SK-N-SH treated with all-trans-retinoic acid at 6 μM for 48 hours (cell line): ENCODE measurements at regions not wholly inside any gene's neighbourhood (a gene's known extent, or its start where the extent isn't known, plus 50 kb on each side); places are given as distances from the start of the nearest gene placed in this dataset.

Source experiments
- BACH2 ChIP-seq: fragments of 250-450 bp; sonication (Bioruptor Pico); IDR thresholded peaks from 2 replicates; pipeline ENCODE4 v1.9.0; 2021; ENCODE audit warnings: mild to moderate bottlenecking, borderline replicate concordance
- CSDC2 ChIP-seq: fragments of 250-450 bp; sonication (Bioruptor Pico); IDR thresholded peaks from 2 replicates; pipeline ENCODE4 v1.5.0; 2020; ENCODE audit warnings: mild to moderate bottlenecking, moderate library complexity
- GLIS3 ChIP-seq: fragments of 250-450 bp; sonication (Bioruptor Pico); IDR thresholded peaks from 2 replicates; pipeline ENCODE4 v1.5.0; 2020; ENCODE audit warnings: mild to moderate bottlenecking, moderate library complexity
- OSR1 ChIP-seq: fragments of 250-450 bp; sonication (Bioruptor Pico); IDR thresholded peaks from 2 replicates; pipeline ENCODE4 v1.8.0; 2022; ENCODE audit warnings: moderate library complexity, mild to moderate bottlenecking, inconsistent platforms
- PPARA ChIP-seq: fragments of 250-450 bp; sonication (Bioruptor Pico); IDR thresholded peaks from 2 replicates; pipeline ENCODE4 v1.5.0; 2020; ENCODE audit warnings: mild to moderate bottlenecking, borderline replicate concordance
- RARB ChIP-seq: fragments of 250-450 bp; sonication (Bioruptor Pico); IDR thresholded peaks from 2 replicates; pipeline ENCODE4 v1.8.0; 2021; ENCODE audit warnings: mild to moderate bottlenecking, moderate library complexity
- TOX ChIP-seq: fragments of 250-450 bp; sonication (Bioruptor Pico); IDR thresholded peaks from 2 replicates; pipeline ENCODE4 v1.8.0; 2021; ENCODE audit warnings: mild to moderate bottlenecking, moderate library complexity, borderline replicate concordance
- ZFP30 ChIP-seq: fragments of 450-650 bp; formaldehyde crosslinking; IDR thresholded peaks from 2 replicates; pipeline ENCODE4 v1.5.0; 2022; ENCODE audit warnings: mild to moderate bottlenecking, moderate library complexity
- ZNF70 ChIP-seq: fragments of 450-650 bp; formaldehyde crosslinking; IDR thresholded peaks from 2 replicates; pipeline ENCODE4 v1.5.0; 2020; ENCODE audit warnings: mild to moderate bottlenecking, moderate library complexity
- ZNF8 ChIP-seq: fragments of 450-650 bp; formaldehyde crosslinking; IDR thresholded peaks from 2 replicates; pipeline ENCODE4 v1.5.0; 2020; ENCODE audit warnings: mild to moderate bottlenecking, moderate library complexity
- TF ChIP-seq, protein P1 (sequence below): fragments of 250-450 bp; sonication (Bioruptor Pico); IDR thresholded peaks from 2 replicates; pipeline ENCODE4 v1.5.1; 2021; ENCODE audit warnings: mild to moderate bottlenecking, moderate library complexity
- TF ChIP-seq, protein P2 (sequence below): fragments of 250-450 bp; sonication (Bioruptor Pico); IDR thresholded peaks from 2 replicates; pipeline ENCODE4 v1.8.0; 2020; ENCODE audit warnings: mild to moderate bottlenecking, moderate library complexity, borderline replicate concordance
- TF ChIP-seq, protein P3 (sequence below): fragments of 250-450 bp; sonication (Bioruptor Pico); IDR thresholded peaks from 2 replicates; pipeline ENCODE4 v1.5.0; 2020; ENCODE audit warnings: mild to moderate bottlenecking, moderate library complexity

DNA sequence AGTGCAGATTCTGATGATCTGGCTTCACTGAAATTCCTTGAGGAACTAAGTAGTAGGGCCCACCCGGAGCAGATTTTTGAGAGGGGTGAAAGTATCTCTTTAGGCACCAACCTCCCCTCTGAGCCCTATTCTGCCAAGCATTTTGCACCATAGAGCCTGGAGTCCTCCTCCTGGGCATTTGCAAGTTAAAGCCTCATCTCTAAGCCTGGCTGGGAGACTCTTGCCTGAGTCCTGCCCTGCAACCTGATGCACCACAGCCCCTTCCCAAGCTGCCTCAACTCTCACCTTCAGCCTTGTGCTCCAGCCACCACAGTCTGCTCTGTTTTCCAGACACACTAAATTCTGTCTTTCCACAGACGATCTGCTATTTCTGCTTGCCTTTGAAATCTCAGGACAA lies 79.6 kb upstream of the PKDCC start:
- no peak for TF ChIP-seq PPARA
- no peak for TF ChIP-seq RARB
- TF ChIP-seq, protein P1, sequence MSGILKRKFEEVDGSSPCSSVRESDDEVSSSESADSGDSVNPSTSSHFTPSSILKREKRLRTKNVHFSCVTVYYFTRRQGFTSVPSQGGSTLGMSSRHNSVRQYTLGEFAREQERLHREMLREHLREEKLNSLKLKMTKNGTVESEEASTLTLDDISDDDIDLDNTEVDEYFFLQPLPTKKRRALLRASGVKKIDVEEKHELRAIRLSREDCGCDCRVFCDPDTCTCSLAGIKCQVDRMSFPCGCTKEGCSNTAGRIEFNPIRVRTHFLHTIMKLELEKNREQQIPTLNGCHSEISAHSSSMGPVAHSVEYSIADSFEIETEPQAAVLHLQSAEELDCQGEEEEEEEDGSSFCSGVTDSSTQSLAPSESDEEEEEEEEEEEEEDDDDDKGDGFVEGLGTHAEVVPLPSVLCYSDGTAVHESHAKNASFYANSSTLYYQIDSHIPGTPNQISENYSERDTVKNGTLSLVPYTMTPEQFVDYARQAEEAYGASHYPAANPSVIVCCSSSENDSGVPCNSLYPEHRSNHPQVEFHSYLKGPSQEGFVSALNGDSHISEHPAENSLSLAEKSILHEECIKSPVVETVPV (CRISPR knock-in tag), result no peak
- no peak for TF ChIP-seq GLIS3 (CRISPR knock-in tag)
- TF ChIP-seq OSR1 (CRISPR knock-in tag), result no peak
- TF ChIP-seq ZNF70 (CRISPR knock-in tag), result no peak
- no peak for TF ChIP-seq BACH2
- TF ChIP-seq, protein P2, sequence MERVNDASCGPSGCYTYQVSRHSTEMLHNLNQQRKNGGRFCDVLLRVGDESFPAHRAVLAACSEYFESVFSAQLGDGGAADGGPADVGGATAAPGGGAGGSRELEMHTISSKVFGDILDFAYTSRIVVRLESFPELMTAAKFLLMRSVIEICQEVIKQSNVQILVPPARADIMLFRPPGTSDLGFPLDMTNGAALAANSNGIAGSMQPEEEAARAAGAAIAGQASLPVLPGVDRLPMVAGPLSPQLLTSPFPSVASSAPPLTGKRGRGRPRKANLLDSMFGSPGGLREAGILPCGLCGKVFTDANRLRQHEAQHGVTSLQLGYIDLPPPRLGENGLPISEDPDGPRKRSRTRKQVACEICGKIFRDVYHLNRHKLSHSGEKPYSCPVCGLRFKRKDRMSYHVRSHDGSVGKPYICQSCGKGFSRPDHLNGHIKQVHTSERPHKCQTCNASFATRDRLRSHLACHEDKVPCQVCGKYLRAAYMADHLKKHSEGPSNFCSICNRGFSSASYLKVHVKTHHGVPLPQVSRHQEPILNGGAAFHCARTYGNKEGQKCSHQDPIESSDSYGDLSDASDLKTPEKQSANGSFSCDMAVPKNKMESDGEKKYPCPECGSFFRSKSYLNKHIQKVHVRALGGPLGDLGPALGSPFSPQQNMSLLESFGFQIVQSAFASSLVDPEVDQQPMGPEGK (CRISPR knock-in tag), result no peak
- TF ChIP-seq ZFP30 (CRISPR knock-in tag), result no peak
- TF ChIP-seq ZNF8 (CRISPR knock-in tag), result no peak
- no peak for TF ChIP-seq TOX
- TF ChIP-seq, protein P3, sequence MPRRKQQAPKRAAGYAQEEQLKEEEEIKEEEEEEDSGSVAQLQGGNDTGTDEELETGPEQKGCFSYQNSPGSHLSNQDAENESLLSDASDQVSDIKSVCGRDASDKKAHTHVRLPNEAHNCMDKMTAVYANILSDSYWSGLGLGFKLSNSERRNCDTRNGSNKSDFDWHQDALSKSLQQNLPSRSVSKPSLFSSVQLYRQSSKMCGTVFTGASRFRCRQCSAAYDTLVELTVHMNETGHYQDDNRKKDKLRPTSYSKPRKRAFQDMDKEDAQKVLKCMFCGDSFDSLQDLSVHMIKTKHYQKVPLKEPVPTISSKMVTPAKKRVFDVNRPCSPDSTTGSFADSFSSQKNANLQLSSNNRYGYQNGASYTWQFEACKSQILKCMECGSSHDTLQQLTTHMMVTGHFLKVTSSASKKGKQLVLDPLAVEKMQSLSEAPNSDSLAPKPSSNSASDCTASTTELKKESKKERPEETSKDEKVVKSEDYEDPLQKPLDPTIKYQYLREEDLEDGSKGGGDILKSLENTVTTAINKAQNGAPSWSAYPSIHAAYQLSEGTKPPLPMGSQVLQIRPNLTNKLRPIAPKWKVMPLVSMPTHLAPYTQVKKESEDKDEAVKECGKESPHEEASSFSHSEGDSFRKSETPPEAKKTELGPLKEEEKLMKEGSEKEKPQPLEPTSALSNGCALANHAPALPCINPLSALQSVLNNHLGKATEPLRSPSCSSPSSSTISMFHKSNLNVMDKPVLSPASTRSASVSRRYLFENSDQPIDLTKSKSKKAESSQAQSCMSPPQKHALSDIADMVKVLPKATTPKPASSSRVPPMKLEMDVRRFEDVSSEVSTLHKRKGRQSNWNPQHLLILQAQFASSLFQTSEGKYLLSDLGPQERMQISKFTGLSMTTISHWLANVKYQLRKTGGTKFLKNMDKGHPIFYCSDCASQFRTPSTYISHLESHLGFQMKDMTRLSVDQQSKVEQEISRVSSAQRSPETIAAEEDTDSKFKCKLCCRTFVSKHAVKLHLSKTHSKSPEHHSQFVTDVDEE (CRISPR knock-in tag), result no peak
- TF ChIP-seq CSDC2, result no peak
